ENCODE measurements at regions not wholly inside any gene's neighbourhood (a gene's known extent, or its start where the extent isn't known, plus 50 kb on each side); places are given as distances from the start of the nearest gene placed in this dataset.

DNA sequence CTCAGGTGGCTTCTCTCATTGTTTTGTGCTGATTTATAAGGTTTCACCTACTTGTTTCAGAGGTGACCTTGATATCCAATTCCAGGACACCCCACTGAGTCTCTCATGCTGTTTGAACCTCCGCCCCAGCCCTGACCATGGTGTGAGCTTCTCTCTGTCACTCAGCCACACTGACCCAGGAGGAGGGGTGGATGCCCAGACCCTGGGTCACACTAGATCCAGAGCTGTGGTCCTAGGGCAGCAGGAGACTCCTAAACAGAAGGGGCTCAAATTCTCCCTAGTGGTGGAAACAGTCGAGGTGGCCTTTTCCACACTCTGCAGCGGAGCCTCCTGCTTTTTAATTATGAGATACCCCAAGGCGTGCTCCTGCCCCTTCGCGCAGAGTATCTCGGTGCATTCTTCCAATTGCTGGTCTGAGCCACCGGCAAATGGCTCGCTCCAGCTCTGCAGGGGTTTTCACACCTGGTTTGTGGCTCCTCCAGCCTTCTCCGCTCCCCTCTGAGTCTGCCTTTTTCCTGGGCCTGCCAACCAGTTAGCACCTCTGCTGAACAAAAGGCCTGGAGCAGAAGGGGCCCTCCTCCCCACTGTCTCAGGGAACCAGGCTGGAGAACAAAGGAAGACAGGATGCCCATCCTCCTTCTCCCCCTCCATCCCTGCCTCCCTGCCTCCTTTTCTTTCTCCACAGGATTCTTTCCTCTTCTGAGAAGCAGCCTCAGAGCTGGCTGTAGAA is 147.3 kb upstream of the SPRED2 start:
- TF ChIP-seq, protein P1, sequence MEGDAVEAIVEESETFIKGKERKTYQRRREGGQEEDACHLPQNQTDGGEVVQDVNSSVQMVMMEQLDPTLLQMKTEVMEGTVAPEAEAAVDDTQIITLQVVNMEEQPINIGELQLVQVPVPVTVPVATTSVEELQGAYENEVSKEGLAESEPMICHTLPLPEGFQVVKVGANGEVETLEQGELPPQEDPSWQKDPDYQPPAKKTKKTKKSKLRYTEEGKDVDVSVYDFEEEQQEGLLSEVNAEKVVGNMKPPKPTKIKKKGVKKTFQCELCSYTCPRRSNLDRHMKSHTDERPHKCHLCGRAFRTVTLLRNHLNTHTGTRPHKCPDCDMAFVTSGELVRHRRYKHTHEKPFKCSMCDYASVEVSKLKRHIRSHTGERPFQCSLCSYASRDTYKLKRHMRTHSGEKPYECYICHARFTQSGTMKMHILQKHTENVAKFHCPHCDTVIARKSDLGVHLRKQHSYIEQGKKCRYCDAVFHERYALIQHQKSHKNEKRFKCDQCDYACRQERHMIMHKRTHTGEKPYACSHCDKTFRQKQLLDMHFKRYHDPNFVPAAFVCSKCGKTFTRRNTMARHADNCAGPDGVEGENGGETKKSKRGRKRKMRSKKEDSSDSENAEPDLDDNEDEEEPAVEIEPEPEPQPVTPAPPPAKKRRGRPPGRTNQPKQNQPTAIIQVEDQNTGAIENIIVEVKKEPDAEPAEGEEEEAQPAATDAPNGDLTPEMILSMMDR (IDR thresholded peaks at IDR 0.05): no peak
- TF ChIP-seq, protein P2, sequence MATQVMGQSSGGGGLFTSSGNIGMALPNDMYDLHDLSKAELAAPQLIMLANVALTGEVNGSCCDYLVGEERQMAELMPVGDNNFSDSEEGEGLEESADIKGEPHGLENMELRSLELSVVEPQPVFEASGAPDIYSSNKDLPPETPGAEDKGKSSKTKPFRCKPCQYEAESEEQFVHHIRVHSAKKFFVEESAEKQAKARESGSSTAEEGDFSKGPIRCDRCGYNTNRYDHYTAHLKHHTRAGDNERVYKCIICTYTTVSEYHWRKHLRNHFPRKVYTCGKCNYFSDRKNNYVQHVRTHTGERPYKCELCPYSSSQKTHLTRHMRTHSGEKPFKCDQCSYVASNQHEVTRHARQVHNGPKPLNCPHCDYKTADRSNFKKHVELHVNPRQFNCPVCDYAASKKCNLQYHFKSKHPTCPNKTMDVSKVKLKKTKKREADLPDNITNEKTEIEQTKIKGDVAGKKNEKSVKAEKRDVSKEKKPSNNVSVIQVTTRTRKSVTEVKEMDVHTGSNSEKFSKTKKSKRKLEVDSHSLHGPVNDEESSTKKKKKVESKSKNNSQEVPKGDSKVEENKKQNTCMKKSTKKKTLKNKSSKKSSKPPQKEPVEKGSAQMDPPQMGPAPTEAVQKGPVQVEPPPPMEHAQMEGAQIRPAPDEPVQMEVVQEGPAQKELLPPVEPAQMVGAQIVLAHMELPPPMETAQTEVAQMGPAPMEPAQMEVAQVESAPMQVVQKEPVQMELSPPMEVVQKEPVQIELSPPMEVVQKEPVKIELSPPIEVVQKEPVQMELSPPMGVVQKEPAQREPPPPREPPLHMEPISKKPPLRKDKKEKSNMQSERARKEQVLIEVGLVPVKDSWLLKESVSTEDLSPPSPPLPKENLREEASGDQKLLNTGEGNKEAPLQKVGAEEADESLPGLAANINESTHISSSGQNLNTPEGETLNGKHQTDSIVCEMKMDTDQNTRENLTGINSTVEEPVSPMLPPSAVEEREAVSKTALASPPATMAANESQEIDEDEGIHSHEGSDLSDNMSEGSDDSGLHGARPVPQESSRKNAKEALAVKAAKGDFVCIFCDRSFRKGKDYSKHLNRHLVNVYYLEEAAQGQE (IDR thresholded peaks at IDR 0.05; ENCODE audit: insufficient read depth in 1 of 2, low read depth in 2 of 2, low read length in 1 of 2): no peak
- TF ChIP-seq POLR2AphosphoS5 (IDR thresholded peaks at IDR 0.05; ENCODE audit: low read depth, low read length) (no peak), SIN3A (IDR thresholded peaks at IDR 0.05; ENCODE audit: borderline replicate concordance, insufficient read depth, low read depth, low read length) (no peak), TCF7L2 (IDR thresholded peaks at IDR 0.05; ENCODE audit: low read depth, low read length) (no peak)

Measured in Panc1 (cell line).